GM18508 (cell line): ENCODE measurements at regions not wholly inside any gene's neighbourhood (a gene's known extent, or its start where the extent isn't known, plus 50 kb on each side); places are given as distances from the start of the nearest gene placed in this dataset.
"Not testable (repeated sequence)": the region's sequence is repeated elsewhere in the genome, so short reads cannot be mapped to it uniquely, and the experiment has no call there.

Experiments used
- ATAC-seq: cut with Tn5 transposase; IDR thresholded peaks from one replicate; pipeline ENCODE4 v1.9.1; 2021; ENCODE audit warnings: moderate number of reproducible peaks; ENCODE audit not compliant: insufficient read depth, unreplicated experiment

- ATAC-seq, result no peak
These were observed 80.5 kb downstream of the ZIC3 start for GRCh38 chrX:137646472-137646871.

- ATAC-seq, result no peak
These were observed 85.7 kb downstream of the ZIC3 start for GRCh38 chrX:137651647-137652046.

- no peak for ATAC-seq
These were observed 86.2 kb downstream of the ZIC3 start for GRCh38 chrX:137652086-137652485.

GRCh38 chrX:137654481-137654880, 88.6 kb downstream of the ZIC3 start:
- ATAC-seq, result no peak

- no peak for ATAC-seq
These were observed 101.8 kb downstream of the ZIC3 start for GRCh38 chrX:137667776-137668175.

- ATAC-seq, result no peak
These were observed 118.7 kb downstream of the ZIC3 start for GRCh38 chrX:137684591-137684990.

GRCh38 chrX:137695417-137695816, 129.5 kb downstream of the ZIC3 start:
- ATAC-seq, result no peak

GRCh38 chrX:137707348-137707747, 141.4 kb downstream of the ZIC3 start:
- ATAC-seq, result no peak

- ATAC-seq, result no peak
These were observed 176.9 kb downstream of the ZIC3 start for GRCh38 chrX:137742846-137743245.

- no peak for ATAC-seq
These were observed 177.5 kb downstream of the ZIC3 start for GRCh38 chrX:137743414-137743813.

- ATAC-seq, result no peak
These were observed 180.4 kb downstream of the ZIC3 start for GRCh38 chrX:137746289-137746688.

- ATAC-seq, result no peak
These were observed 181.5 kb downstream of the ZIC3 start for GRCh38 chrX:137747244-137748043.

GRCh38 chrX:137748827-137749226, 182.9 kb downstream of the ZIC3 start:
- no peak for ATAC-seq

- no peak for ATAC-seq
These were observed 183.3 kb downstream of the ZIC3 start for GRCh38 chrX:137749246-137749645.

- no peak for ATAC-seq
These were observed 205.6 kb downstream of the ZIC3 start for GRCh38 chrX:137771537-137771936.

GRCh38 chrX:137792214-137792613, 226.3 kb downstream of the ZIC3 start:
- ATAC-seq, result no peak

- ATAC-seq, result not testable (repeated sequence)
These were observed 232.0 kb downstream of the ZIC3 start for GRCh38 chrX:137797926-137798325.

GRCh38 chrX:137823257-137823656, 257.3 kb downstream of the ZIC3 start:
- ATAC-seq, result no peak

GRCh38 chrX:137847376-137847775, 281.4 kb downstream of the ZIC3 start:
- ATAC-seq, result no peak

- ATAC-seq, result no peak
These were observed 282.5 kb downstream of the ZIC3 start for GRCh38 chrX:137848266-137848905.

- no peak for ATAC-seq
These were observed 286.6 kb downstream of the ZIC3 start for GRCh38 chrX:137852502-137852901.

- ATAC-seq, result no peak
These were observed 289.6 kb downstream of the ZIC3 start for GRCh38 chrX:137855490-137855889.
